Stimulated activated naive CD8-positive, alpha-beta T cell treated with anti-CD3 and anti-CD28 coated beads, Interleukin-15, amount 100 ng/mL, for 72 hours (primary cell): ENCODE measurements at regions not wholly inside any gene's neighbourhood (a gene's known extent, or its start where the extent isn't known, plus 50 kb on each side); places are given as distances from the start of the nearest gene placed in this dataset.

Source experiments
- ATAC-seq: fragments of 150-1000 bp; cut with Tn5 transposase; 2 replicates; pipeline ENCODE4 v1.10.0; 2021; ENCODE audit warnings: mild to moderate bottlenecking, moderate library complexity
- DNase-seq, 2 donors: peaks; one replicate each; pipeline ENCODE4 v3.0.0; 2021 to 2022
- H3K27ac Mint-ChIP-seq, 2 donors: one replicate each; pipeline ENCODE4 v1.8.0; 2022; ENCODE audit warnings: mild to moderate bottlenecking in 2 of 2, mixed read lengths in 2 of 2, moderate library complexity in 2 of 2
- H3K27me3 Mint-ChIP-seq: one replicate; pipeline ENCODE4 v1.8.0; 2022; ENCODE audit warnings: mixed read lengths
- H3K4me1 Mint-ChIP-seq: one replicate; pipeline ENCODE4 v1.8.0; 2022; ENCODE audit warnings: mild to moderate bottlenecking, mixed read lengths
- H3K4me3 Mint-ChIP-seq, 2 donors: one replicate each; pipeline ENCODE4 v1.8.0; 2022; ENCODE audit warnings: mild to moderate bottlenecking in 2 of 2, mixed read lengths in 2 of 2, moderate library complexity in 1 of 2
- H3K9me3 Mint-ChIP-seq, 2 donors: one replicate each; pipeline ENCODE4 v1.8.0; 2022; ENCODE audit warnings: mixed read lengths in 2 of 2

DNA sequence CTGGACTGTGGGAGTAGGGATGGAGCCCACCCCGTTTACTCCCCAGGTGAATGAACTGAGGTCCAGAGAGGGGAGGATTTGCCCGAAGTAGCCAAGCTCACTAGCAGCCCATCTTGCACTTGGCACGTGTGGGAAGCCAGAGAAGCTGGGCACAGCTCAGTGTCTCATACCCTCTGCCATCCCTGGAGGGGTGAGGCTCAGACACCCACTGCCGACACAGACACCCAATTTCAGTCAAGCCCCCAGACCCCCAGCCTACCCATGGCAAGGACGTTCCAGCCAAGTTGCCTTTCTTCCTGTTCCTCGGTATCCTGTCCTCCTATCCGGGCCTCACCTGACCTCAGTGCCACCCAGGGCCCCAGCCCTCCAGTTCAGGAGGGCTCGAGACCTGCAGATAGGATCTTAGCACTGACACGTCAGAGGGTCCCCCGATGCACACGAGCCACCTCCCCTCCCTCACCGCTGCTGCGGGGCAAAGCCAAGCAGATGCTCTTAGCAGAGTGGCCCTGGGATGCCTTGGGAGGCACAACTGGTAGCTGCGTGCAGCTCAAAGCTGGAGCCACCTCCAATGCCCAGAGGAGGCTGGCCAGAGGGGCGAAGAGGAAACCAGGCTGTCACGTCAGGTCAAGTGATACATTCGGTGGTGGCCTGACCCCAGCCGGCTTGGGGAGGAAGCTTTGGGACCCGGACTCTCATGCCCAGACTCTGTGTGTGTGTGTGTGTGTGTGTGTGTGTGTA, 90.4 kb upstream of the TNRC6C start:
- Mint-ChIP-seq H3K9me3 (no peaks in the 10 kb centered on the region), H3K27me3 (no peaks in the 10 kb centered on the region), H3K4me3 (no peak overlapping the region), H3K27ac (peak overlapping the region in 1 of 2 donors; percentile 11), H3K4me1 (peaks cover 56% of the 10 kb centered on the region)
- DNase-seq (no peak), ATAC-seq (no peak)

DNA sequence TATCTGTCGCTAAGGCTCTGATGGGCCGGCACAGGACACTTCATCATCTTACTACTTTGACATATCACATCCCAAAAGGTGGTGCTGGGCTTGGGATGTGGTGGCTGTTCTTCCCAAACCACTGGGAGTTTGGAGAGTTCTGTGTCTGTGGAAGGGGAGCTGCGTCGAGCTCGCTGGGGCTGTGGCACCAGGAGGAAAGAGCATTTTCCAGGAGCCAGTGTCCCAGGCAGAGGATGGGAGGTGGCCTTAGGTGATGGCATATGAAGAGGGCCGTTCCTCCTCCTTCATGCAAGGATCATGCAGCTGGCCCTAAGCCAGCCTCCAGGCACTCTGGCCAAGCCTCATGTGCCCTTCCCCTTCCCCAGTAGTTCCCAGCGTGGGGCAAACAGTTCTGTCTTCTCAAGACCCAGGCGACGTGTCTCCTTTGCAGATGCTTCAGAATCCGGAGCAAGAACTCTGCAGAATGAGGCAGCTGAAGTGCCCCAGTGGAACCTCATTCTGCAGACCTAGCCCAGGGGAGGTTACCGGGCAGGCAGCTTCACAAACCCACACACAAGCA, 89.4 kb upstream of the TNRC6C start:
- Mint-ChIP-seq H3K27me3 (no peaks in the 10 kb centered on the region), H3K27ac (peak overlapping the region in 1 of 2 donors; percentile 36), H3K4me3 (no peak overlapping the region), H3K4me1 (peaks cover 59% of the 10 kb centered on the region), H3K9me3 (no peaks in the 10 kb centered on the region)
- no peak for DNase-seq
- ATAC-seq, result no peak

DNA sequence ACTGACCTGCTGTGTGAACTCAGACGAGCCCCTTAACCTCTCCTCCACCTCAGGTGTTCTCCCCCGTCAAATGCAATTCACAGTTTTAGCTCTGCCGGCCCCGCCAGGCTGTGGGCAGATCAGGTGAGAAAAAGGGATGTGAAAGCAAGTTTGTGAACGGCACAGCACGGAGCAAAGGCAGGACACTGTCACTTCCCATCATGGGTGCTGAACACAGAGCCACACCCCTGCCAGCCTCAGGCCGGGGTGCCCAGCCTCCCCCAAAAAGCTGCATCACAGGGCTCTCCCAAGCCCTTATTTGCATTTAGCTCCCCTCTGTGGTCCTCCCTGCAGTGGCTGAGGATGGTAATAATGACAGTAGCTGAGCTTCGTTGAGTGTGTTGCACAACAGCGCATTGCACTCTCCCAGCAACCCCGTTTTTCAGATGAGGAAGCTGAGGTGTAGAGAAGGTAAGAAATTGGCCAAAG, 88.8 kb upstream of the TNRC6C start:
- Mint-ChIP-seq H3K27ac (peak overlapping the region in 1 of 2 donors; percentile 10), H3K9me3 (peaks cover 0 to 4% of the 10 kb centered on the region in 2 donors), H3K4me1 (peaks cover 65% of the 10 kb centered on the region), H3K27me3 (no peaks in the 10 kb centered on the region), H3K4me3 (peak overlapping the region in 1 of 2 donors; percentile 44)
- ATAC-seq (peak; percentile 51), DNase-seq (no peak)

DNA sequence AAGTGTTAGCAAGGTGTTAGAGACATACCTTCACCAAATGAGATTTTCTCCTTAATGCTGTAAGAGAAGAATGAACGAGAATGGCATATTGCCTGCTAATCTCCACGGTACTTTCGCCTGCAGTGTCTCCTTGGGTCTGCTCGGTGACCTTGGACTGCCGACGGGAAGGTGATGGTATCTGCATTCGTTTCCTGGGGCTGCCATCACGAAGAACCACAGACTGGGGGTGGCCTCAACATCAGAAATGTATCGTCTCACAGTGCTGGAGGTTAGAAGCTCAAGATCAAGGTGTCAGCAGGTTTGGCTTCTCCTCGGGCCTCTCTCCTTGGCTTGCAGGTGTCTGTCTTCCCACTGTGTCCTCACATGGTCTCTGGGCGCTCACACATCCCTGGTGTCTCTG, 86.3 kb upstream of the TNRC6C start:
- Mint-ChIP-seq H3K27me3 (no peaks in the 10 kb centered on the region), H3K4me3 (peak overlapping the region in 1 of 2 donors; percentile 9), H3K9me3 (peaks cover 13 to 22% of the 10 kb centered on the region in 2 donors), H3K27ac (peak overlapping the region in 1 of 2 donors; percentile 14), H3K4me1 (peaks cover 66% of the 10 kb centered on the region)
- DNase-seq, result no peak
- ATAC-seq, result no peak

DNA sequence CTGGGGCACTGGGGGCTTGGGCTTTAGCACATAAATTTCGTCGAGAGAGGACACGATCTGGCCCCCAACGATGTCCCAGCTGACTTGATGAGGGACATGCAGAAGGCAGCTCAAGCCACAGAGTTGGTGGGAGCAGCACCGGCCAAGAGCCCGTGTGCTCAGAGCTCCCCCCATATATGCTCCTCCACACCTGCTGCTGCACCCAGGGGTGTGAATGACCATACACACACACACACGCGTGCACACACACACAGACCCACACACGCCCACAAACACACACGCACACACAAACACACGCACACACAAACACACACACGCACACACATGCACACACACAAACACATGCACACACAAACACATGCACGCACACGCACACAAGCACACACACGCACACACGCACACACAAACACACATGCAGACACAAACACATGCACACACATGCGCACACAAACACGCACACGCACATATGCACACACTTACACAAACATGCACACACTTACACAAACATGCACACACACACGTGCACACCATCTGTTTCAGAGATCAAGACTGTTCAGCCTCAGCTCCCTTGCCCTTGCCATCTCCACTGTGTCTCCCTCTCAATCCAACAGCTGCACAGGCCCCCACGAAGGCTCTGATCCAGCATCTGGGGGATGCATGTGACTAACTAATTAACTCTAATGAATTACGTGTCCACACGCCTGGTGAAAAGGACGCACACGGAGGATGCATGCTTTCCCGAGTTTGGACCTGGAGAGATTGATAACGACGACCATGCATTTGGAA, 85.6 kb upstream of the TNRC6C start:
- Mint-ChIP-seq H3K27me3 (no peaks in the 10 kb centered on the region), H3K27ac (no peak overlapping the region), H3K9me3 (peaks cover 13 to 22% of the 10 kb centered on the region in 2 donors), H3K4me3 (no peak overlapping the region), H3K4me1 (peaks cover 67% of the 10 kb centered on the region)
- ATAC-seq (no peak), DNase-seq (no peak)

DNA sequence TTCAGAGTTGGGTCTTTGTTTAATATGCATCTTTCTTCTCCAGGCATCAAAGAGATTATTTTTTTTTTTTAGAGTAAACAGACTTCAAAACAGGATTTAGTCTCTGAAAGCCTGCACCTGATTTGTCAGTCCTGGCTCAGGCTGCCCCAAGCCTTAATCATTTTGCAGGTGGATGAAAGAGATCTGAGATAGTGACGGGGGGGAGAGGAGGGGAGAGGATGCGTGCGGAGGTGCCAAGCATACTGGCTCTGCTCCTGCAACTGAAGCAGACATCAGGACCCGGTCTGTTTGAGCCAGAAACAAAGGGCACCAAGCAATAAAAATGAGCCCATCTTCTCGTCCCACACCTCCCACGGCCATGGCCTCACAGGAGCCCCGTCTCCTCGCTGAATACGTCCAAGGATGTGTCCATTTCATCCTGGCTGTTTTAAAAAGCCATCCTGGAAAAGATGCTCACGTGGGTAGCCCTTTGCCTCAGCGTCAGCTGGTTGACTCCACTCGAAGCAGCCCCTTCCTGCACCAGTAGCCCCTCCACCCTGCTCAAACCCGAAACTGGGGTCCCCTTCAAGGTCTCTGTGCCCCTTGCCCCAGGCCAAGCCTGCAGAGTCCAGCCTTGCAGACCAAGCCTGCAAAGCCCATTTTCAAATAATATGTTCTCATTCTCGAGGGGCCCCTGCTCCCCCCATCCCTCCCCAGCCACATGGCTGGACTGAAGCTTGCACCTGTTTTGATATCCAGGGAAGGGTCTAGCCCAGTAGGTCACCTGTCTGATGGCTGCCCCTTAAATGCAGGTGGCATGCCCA, 84.8 kb upstream of the TNRC6C start:
- H3K27me3 Mint-ChIP-seq, result no peaks in the 10 kb centered on the region
- ATAC-seq (no peak), DNase-seq (no peak)
- H3K4me1 Mint-ChIP-seq, result peaks cover 67% of the 10 kb centered on the region
- H3K9me3 Mint-ChIP-seq, result peaks cover 13 to 22% of the 10 kb centered on the region in 2 donors
- H3K4me3 Mint-ChIP-seq, result no peak overlapping the region
- no peak overlapping the region for H3K27ac Mint-ChIP-seq

DNA sequence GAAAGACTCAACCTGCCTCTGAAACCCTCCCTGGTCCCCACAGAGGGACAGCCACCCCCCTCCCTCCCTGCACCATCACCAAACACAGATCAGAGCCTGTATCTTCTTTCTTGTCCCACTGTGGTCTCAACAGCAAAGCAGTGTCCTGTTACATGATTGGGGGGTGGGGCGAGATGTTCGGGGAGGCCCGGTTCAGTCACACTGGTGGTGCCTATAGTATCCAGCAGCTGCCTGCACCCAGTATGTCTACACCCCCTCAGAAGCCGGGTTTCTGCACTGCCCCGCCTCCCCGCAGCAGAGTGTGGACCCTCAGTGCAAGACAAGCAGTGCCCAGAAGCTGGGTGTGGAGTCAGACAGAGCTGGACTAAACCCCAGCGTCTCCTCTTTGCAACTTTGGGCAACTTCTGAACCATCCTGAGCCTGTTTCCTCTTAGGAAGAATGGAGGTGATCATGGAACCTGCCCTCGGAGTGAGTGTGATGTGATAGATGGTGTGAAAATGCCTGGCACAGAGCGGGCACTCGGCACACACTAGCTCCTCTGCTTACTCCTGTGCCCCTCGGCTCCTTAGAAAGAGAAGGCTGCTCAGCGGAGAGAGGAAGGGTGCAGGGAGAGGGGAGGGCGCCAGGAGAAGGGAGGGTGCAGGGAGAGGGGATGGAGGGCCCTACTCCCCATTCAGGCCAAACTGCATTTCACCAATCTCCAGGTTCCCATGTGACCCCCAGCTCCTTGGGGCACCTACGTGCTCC, 84.0 kb upstream of the TNRC6C start:
- DNase-seq, result no peak
- peaks cover 64% of the 10 kb centered on the region for H3K4me1 Mint-ChIP-seq

DNA sequence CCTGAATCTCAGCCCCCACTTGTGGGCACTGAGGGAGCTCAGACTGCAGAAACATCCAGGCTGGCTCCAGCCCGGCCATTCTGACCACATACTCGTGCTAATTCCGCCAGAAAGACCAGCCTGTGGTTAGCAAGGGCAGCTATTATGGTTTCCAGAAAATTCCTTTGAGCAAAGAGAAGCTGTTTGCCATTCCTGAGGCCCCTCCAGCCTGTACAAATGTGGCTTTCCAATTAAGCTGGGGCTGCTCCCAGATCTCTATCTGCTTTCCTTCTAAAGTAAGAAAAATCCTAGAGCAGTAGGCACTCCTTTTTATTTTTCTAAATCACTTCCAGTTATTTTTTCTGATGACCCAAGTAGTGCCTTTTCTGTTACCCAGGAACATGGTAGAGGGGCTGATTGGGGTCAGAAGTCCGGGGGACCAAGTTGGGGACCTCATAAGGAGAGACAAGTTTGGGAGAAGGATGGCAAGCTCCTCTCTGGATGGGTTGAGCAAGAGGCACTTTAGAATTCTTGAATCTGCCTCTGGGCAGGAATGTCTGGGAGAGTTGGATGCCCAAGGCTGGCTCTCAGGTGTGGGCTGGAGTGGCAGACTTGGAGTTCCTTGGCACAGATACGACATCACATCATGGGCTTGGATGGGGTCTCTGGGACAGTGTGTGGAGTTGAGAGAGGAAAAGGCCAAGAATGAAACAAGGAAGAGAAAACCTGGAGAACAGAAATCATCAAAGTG, 83.3 kb upstream of the TNRC6C start:
- Mint-ChIP-seq H3K9me3 (peaks cover 13 to 22% of the 10 kb centered on the region in 2 donors), H3K4me3 (no peak overlapping the region), H3K27me3 (no peaks in the 10 kb centered on the region), H3K4me1 (peaks cover 66% of the 10 kb centered on the region), H3K27ac (peak overlapping the region in 1 of 2 donors; percentile 73)
- no peak for DNase-seq
- no peak for ATAC-seq

More for the DNA sequence above, 84.0 kb upstream of the TNRC6C start:
- H3K4me3 Mint-ChIP-seq, result no peak overlapping the region
- H3K9me3 Mint-ChIP-seq, result peaks cover 13 to 22% of the 10 kb centered on the region in 2 donors
- H3K27ac Mint-ChIP-seq, result no peak overlapping the region
- no peak for ATAC-seq
- H3K27me3 Mint-ChIP-seq, result no peaks in the 10 kb centered on the region

DNA sequence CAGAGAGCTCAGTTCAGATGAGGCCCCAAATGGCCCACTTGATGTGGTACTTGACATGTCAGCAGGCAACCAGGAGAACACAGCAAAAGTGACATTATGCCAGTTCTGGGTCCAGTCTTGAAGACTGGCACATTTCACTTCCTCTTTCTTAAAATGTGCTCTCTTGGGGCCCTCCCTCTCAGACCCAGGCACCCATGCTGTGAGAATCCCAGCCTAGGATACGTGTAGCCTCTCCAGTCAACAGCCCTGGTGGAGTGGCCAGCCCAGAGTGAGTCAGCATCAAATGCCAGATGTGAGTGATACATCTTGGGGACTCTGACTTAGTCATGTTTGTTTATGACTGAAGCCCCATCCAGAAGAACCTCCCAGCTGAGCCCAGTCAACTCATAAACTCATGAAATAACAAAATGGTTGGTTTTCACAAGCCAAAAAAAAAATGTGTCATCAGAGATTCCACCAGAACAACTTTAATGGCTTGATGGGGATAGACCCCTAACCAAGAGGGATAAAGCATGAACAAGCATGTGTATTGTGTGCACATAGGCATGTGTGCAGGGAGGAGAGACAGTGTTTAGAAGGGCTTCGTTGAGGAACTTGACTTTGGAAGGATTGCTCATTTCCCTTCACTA, 82.5 kb upstream of the TNRC6C start:
- Mint-ChIP-seq H3K9me3 (peaks cover 13 to 22% of the 10 kb centered on the region in 2 donors), H3K4me3 (no peak overlapping the region), H3K4me1 (peaks cover 73% of the 10 kb centered on the region), H3K27me3 (no peaks in the 10 kb centered on the region), H3K27ac (no peak overlapping the region)
- ATAC-seq (peak; percentile 61), DNase-seq (no peak)

DNA sequence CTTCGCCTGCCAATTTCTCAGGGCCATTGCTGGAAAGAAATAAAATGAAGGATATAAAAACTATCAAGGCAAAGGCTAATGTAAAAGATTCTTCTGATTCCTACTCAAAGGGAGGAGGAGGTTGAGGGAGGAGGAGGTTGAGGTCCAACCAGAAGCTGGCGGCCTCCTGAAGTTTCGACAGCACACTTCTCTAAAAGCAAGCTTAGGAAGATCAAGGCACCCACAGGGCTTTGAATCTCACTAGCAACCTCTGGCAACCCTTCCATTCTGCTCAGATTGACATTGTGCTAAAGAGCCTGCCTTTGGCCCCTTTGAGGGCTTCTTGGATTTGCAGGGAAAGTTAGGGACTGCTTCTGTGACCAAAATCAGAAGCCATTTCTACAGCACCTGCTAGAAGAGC, 81.5 kb upstream of the TNRC6C start:
- H3K27ac Mint-ChIP-seq, result no peak overlapping the region
- DNase-seq (no peak), ATAC-seq (no peak)
- no peaks in the 10 kb centered on the region for H3K27me3 Mint-ChIP-seq
- no peak overlapping the region for H3K4me3 Mint-ChIP-seq
- H3K9me3 Mint-ChIP-seq, result peaks cover 13 to 22% of the 10 kb centered on the region in 2 donors
- H3K4me1 Mint-ChIP-seq, result peaks cover 73% of the 10 kb centered on the region

DNA sequence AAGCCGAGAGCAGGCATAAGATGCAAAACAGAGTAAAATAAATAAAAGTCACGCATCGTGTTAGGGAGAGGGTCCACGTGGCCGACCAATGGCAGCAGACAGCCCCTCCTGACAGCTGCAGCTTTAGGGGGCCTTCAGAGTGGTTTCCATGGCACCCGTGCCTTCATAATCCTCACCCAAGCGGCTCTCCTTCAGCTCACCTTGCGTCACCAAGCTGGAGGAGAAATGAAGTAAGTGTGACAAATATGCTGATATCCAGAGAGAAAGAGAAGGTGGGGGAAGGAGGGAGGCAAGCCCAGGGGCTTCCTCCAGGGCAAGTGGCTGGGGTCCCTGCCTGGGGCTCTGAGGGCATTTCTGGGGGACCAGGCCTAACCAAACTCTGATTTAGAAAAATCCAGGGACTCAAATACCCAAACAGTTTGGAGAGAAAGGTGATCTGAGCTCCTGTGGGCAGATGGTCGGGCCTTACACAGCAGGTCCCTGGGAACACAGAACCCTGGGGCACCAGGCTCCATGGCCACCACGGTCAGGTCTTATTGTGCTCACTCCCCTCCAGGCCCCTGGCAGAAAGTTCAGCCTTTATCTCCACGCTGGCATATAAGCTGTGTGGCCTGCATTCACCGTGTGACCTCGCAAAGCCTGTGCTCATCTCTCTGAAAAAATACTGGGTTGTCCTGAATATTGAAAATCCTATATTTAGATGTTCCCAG, 80.7 kb upstream of the TNRC6C start:
- no peak overlapping the region for H3K27ac Mint-ChIP-seq
- peaks cover 73% of the 10 kb centered on the region for H3K4me1 Mint-ChIP-seq
- ATAC-seq (no peak), DNase-seq (no peak)
- H3K27me3 Mint-ChIP-seq, result no peaks in the 10 kb centered on the region
- peaks cover 13 to 22% of the 10 kb centered on the region in 2 donors for H3K9me3 Mint-ChIP-seq
- no peak overlapping the region for H3K4me3 Mint-ChIP-seq

DNA sequence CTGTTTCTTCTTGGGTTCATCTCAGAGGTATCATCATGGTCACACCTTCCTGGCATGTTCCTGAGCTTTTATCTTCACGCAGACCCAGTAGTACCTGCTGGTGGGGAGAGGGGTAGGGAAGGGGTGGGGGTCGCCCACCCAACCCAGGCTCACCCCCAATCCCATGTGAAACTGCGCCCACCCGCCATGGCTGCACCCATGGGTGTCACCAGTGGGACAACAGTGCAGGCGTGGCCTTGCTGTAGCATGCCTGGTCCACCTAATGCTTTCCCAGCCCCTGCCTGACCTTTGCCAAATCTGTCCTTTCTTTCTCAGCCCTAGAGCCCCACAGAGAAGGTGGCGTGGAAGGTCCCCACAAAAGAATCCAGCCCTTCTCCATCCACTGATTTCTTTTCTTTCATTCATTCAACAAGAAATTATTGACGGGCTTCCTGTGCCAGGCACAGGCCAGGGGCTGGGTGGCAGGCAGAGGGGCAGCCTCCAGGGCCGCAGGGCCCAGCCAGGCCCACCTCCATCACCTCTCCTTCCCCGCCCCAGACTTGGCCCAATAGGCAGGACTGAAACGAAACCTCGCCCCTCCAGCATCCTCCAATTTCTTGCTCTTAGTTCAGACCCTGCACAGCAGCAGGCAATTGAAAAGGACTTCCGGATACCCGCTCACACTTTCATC, 79.1 kb upstream of the TNRC6C start:
- H3K4me3 Mint-ChIP-seq, result no peak overlapping the region
- no peak for DNase-seq
- ATAC-seq, result no peak
- H3K27me3 Mint-ChIP-seq, result no peaks in the 10 kb centered on the region
- H3K9me3 Mint-ChIP-seq, result peaks cover 13 to 21% of the 10 kb centered on the region in 2 donors
- peak overlapping the region in 1 of 2 donors; percentile 23 for H3K27ac Mint-ChIP-seq
- H3K4me1 Mint-ChIP-seq, result peaks cover 73% of the 10 kb centered on the region

DNA sequence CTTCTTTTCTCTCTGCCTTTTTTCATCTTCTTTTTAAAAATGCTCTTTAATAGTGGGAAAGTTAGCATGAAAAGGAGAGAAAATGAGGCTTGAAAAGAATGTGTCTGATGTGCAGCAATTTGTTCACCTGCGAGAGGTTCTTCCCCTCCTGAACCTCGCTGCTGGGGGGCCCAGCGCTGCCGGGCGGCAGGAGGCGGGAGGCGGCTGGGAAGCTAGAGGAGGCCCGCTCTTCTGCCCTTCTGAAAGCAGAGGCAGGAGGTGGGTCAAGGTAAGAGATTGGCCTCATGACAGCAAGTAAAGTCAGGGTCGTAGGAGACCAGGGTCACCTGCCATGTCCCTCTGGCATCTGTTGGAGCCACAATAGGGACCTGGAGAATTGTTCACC, 78.6 kb upstream of the TNRC6C start:
- ATAC-seq (no peak), DNase-seq (no peak)
- H3K4me1 Mint-ChIP-seq, result peaks cover 73% of the 10 kb centered on the region
- peaks cover 13 to 16% of the 10 kb centered on the region in 2 donors for H3K9me3 Mint-ChIP-seq
- H3K4me3 Mint-ChIP-seq, result no peak overlapping the region
- no peaks in the 10 kb centered on the region for H3K27me3 Mint-ChIP-seq
- H3K27ac Mint-ChIP-seq, result no peak overlapping the region
